ENCODE measurements at regions not wholly inside any gene's neighbourhood (a gene's known extent, or its start where the extent isn't known, plus 50 kb on each side); places are given as distances from the start of the nearest gene placed in this dataset.
"Not testable (repeated sequence)": the region's sequence is repeated elsewhere in the genome, so short reads cannot be mapped to it uniquely, and the experiment has no call there.

GRCh38 chr1:213511173-213511572, 460.1 kb downstream of the RPS6KC1 start:
- in situ Hi-C loops (cut with HindIII; ENCODE audit: low sequenced_read_pairs): no loop called here
- TF ChIP-seq CTCF (IDR thresholded peaks at IDR 0.05; ENCODE audit: low read depth, low read length): no peak

GRCh38 chr1:213512316-213512715, 461.3 kb downstream of the RPS6KC1 start:
- TF ChIP-seq CTCF (IDR thresholded peaks at IDR 0.05; ENCODE audit: low read depth, low read length): no peak
- in situ Hi-C loops (cut with HindIII; ENCODE audit: low sequenced_read_pairs): no loop called here
- no peak overlapping the region for H3K4me3 ChIP-seq (ENCODE audit: low read depth, low read length)
- no peak for DNase-seq (ENCODE audit: low read depth, low spot score)

More at GRCh38 chr1:213511173-213511572, 460.1 kb downstream of the RPS6KC1 start:
- no peak overlapping the region for H3K4me3 ChIP-seq (ENCODE audit: low read depth, low read length)
- no peak for DNase-seq (ENCODE audit: low read depth, low spot score)

GRCh38 chr1:213513006-213513405, 462.0 kb downstream of the RPS6KC1 start:
- no peak for TF ChIP-seq CTCF (IDR thresholded peaks at IDR 0.05; ENCODE audit: low read depth, low read length)
- in situ Hi-C loops (cut with HindIII; ENCODE audit: low sequenced_read_pairs): no loop called here
- H3K4me3 ChIP-seq (ENCODE audit: low read depth, low read length): no peak overlapping the region
- DNase-seq (ENCODE audit: low read depth, low spot score): no peak

- in situ Hi-C loops (cut with HindIII; ENCODE audit: low sequenced_read_pairs); DNase-seq (ENCODE audit: low read depth, low spot score); H3K4me3 ChIP-seq (ENCODE audit: low read depth, low read length): not testable (repeated sequence)
Measured at GRCh38 chr1:213514408-213515179, 463.6 kb downstream of the RPS6KC1 start.

GRCh38 chr1:213519098-213519497, 468.1 kb downstream of the RPS6KC1 start:
- no peak overlapping the region for H3K4me3 ChIP-seq (ENCODE audit: low read depth, low read length)
- DNase-seq (ENCODE audit: low read depth, low spot score): no peak
- no peak for TF ChIP-seq CTCF (IDR thresholded peaks at IDR 0.05; ENCODE audit: low read depth, low read length)
- in situ Hi-C loops (cut with HindIII; ENCODE audit: low sequenced_read_pairs): no loop called here

- no peak overlapping the region for H3K4me3 ChIP-seq (ENCODE audit: low read depth, low read length)
- no peak for TF ChIP-seq CTCF (IDR thresholded peaks at IDR 0.05; ENCODE audit: low read depth, low read length)
- in situ Hi-C loops (cut with HindIII; ENCODE audit: low sequenced_read_pairs): no loop called here
- no peak for DNase-seq (ENCODE audit: low read depth, low spot score)
Measured at GRCh38 chr1:213521206-213521605, 466.6 kb upstream of the PROX1 start.

- no peak for DNase-seq (ENCODE audit: low read depth, low spot score)
- no peak overlapping the region for H3K4me3 ChIP-seq (ENCODE audit: low read depth, low read length)
- no peak for TF ChIP-seq CTCF (IDR thresholded peaks at IDR 0.05; ENCODE audit: low read depth, low read length)
- in situ Hi-C loops (cut with HindIII; ENCODE audit: low sequenced_read_pairs): no loop called here
Measured at GRCh38 chr1:213523781-213524398, 463.9 kb upstream of the PROX1 start.
